NCI-H345 (cell line): ENCODE measurements at regions not wholly inside any gene's neighbourhood (a gene's known extent, or its start where the extent isn't known, plus 50 kb on each side); places are given as distances from the start of the nearest gene placed in this dataset.

Experiments used
- DNase-seq: peaks from one replicate; lab custom pipeline; 2025; lab: John Stamatoyannopoulos, UW

DNA sequence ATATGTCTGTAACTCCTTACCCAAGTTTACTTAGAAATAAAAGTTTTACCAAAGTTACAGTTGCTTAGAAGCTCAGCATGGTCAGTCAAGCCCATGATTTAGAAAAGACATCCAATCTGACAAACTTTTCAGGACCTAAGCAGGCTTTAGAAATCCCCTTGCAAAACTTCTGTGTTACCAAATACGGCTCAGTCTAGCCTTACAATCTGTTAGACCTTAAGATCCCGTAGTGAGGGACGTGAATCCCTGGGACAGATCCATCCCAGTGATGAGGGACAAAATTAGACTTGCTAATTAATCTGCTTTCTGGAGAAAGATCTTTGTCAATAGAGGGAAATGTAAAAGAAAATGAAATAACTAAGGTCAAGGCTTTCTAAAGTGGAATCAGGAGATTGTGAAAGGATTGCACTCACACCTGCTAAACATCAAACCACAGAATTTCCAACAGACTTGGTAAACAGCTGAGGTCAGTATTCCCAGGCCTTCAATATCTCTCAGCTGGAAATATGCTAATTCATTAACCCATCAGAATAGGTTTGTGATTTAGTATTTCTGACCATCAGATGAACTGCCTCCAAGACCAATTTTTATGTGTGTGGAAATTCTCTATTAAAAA, 375.3 kb downstream of the DUSP10 start:
- DNase-seq, result no peak

DNA sequence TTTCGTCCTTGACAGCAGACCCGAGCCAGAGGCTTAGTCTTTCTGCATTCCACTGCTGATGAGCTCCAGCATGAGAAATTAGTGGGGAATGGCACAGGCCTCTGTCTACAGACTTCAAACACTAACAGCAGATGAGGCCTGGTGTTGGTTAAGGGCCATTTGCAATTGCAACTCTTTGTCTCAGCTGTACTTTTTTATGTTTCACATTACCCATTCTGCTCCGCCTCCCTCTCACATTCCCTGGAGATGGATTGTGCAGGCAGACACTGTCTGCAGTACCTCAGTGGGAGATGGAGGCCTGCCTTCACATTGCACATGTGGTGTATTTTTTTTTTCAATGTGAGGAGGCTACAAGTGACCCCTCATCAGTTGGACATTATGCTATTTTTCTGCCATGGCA, 370.2 kb downstream of the DUSP10 start:
- no peak for DNase-seq

GRCh38 chr1:221373795-221374194, 368.1 kb downstream of the DUSP10 start:
- no peak for DNase-seq

GRCh38 chr1:221376286-221376685, 365.6 kb downstream of the DUSP10 start:
- DNase-seq, result no peak

GRCh38 chr1:221381910-221382623, 359.8 kb downstream of the DUSP10 start:
- no peak for DNase-seq

- DNase-seq, result no peak
These were observed 349.4 kb downstream of the DUSP10 start for GRCh38 chr1:221392453-221392852.

DNA sequence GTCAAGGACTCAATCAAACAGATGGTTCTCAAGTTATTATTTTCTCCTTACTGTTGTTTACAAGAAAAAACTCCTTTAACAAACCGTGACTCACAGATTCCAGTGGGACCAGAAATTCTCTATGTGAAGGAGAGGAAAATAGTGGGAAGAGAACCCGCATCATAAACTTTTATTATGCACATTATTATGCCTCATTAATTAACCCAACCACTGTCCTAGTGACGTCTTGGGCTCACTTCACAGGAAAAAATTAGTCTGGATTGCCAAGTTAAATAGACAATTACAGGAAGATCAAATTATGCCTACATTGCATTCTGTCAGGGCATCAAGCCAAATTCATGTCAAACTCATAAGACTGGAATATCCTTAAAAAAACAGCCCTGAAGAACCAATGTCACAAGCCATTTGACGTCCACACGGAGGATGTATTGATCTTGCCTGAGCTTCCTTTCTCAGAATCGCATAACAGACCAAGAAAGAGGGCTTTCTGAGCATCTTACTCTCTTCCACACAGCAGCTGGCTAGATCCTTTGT, 347.8 kb downstream of the DUSP10 start:
- no peak for DNase-seq

GRCh38 chr1:221396526-221396925, 345.4 kb downstream of the DUSP10 start:
- DNase-seq, result no peak

GRCh38 chr1:221397141-221397540, 344.7 kb downstream of the DUSP10 start:
- DNase-seq, result no peak

DNA sequence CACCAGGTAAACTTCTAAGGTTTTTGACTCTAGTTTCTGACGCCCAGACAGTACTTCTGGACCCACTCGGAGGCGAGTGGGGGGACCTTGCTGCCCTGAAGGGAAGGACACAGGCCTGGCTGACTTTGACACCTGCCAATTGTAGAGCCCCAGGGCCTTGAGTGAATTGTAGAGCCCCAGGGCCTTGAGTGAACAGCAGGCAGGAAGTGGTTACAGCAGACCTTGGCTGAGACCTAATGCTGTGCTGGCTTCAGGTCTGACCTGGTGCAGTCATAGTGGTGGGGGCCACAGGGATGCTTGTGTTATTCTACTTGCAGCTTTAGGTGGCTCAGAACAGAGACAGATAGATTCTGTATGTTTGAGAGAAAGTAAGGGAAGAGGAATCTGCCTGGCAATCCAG, 344.3 kb downstream of the DUSP10 start:
- no peak for DNase-seq

GRCh38 chr1:221405146-221405545, 336.7 kb downstream of the DUSP10 start:
- no peak for DNase-seq

GRCh38 chr1:221408117-221408803, 333.6 kb downstream of the DUSP10 start:
- no peak for DNase-seq

GRCh38 chr1:221411283-221411682, 330.6 kb downstream of the DUSP10 start:
- no peak for DNase-seq

DNA sequence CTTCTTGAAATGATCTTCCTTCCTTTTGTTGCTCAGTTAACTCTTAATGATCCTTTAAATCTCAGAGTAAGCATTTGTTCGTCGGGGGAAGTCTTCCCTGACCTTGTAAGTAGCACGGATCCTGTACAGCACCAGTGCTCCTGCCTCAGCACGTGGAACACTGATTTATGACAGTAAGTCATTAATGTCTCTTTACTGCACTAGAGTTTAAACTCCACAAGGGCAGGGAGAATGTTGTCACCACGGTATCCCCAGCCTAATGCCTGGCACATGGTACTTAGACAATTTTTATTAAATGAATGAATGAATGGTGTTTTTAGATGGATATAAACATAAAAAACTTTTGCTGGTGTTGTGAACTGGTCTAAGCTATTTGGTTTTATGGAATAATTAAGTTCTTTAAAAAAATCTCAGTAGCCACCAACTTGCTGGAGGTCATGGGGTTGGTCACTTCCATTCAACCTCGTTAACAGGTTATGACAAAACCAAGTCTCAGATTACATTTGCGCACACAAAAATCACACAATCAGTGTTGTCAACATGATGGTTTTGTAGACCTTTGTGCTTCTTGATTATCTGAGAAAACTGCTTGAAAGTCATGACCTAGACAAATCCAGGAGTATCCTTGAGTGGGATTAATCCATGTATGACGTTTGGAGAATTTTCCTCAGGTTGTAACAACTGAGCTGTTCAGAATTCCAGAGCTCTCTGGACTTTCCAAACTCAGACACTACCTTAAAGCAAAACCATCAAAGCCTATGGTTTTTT, 326.9 kb downstream of the DUSP10 start:
- DNase-seq, result no peak

DNA sequence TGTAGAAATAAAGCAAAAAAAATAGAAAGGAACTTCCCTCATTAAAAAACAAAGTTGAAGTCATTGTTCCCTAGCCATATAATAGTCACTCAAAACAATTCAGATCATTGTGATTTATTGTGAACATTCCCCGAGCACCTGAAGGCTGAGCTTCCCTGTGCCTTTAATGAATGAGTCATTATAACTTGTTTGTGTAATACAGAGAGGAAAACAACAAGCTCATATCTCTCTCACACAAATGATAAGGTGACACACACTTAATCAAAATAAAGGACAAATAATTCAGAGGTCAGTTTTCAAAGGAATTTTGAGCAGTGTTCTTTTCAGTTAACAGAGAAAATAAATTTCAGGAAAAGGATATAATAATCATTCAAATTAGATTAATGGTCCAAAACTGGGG, 326.2 kb downstream of the DUSP10 start:
- no peak for DNase-seq

DNA sequence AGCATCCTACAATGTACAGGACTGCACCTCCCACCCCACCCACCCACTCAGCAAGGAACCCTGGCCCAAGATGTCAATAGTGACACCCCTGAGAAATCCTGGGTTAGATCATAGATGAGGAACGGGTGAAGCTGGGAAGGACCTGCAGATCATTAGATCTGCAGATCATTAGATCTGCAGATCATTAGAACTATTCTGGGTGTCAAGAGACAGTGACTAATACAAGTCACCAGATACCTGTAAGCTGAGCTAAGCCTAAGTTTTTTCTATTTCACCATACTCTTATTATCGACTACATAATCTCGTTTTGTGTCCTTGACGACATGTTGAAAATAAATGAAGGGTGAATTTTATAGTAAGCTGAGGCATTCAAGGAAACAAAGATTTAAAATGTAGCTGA, 325.7 kb downstream of the DUSP10 start:
- no peak for DNase-seq

GRCh38 chr1:221416723-221417122, 325.2 kb downstream of the DUSP10 start:
- no peak for DNase-seq

DNA sequence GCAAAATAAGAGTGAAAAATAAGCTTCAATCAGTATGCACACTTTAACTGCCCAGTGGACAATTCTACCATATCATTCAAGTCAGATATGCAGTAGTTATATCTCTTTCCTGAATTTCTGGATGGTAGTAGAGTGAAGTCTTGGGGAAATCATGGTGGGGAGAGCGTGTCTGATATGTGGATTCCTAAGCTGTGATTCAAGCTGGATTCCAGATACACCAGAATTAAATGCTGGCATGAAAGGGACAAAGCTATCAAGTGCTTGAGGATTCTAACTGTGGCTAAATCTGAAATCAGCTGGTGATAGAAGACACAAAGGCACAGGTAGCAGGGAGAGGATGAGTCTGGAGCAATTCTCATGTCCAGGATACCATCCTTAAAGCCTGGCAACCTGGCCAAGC, 323.5 kb downstream of the DUSP10 start:
- no peak for DNase-seq

- no peak for DNase-seq
These were observed 322.3 kb downstream of the DUSP10 start for GRCh38 chr1:221419513-221420095.

DNA sequence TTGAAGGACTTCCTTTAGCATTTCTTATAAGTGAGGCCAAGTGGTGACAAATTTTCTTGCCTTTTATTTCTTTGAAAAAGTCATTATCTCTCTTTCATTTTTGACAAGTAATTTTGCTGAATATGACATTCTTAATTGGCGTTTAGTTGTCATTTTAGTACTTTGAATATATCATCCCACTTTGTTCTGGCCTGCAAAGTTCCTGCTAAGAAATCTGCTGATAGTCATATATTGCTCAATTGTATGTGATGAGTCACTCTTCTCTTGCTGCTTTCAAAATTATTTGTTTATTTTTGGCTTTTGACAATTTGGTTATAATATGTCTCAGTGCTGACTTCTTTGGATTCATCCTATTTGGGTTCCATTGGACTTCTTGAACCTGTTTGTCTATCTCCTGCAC, 312.6 kb downstream of the DUSP10 start:
- no peak for DNase-seq

DNA sequence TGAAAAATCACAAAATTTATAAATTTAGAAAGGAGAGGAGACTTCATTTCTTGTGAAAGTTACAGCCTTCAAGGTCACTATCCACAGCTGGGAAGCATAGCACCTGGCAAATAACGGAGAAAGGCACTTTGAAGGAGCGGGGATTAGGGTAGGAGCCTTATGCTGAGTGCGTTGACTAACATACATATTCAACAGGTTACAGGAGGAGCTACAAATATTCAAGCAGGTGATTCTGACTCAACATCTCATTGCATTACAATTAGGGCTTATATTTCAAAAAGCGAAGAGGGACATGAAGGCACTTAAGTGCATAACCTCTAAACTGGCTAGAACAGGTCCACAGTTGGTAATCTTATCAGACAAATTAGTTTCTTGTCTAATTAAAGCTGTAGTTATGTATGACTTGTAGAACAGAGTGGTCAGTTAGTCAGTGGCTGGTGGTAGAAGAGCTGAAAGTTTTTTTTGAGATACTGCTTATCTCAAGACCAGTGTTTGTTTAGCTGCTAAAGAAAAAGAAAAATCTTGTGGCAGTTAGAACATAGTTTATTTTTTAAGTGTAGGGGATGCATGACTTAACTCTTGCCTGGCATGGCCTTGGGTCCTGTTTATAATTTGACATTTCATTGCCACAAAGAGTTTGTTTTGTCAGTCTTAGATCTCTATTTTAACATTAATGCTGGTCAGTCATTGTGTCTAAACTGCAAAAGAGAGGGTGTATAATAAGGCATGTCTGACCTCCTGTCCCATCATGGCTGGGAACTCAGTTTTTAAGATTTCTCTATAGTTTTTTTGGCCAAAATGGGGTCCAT, 311.5 kb downstream of the DUSP10 start:
- no peak for DNase-seq
